ENCODE measurements at regions not wholly inside any gene's neighbourhood (a gene's known extent, or its start where the extent isn't known, plus 50 kb on each side); places are given as distances from the start of the nearest gene placed in this dataset.

- H3K27ac ChIP-seq (ENCODE audit: low read depth, low read length, severe bottlenecking) = no peak overlapping the region
- no peaks in the 10 kb centered on the region for H3K36me3 ChIP-seq (ENCODE audit: control insufficient read depth, insufficient read depth, low read length)
- no peaks in the 10 kb centered on the region for H3K4me1 ChIP-seq (ENCODE audit: control insufficient read depth, insufficient read depth, low read length, poor library complexity, severe bottlenecking)
- H3K9me3 ChIP-seq (ENCODE audit: control insufficient read depth, low read length) = no peaks in the 10 kb centered on the region
- H3K4me3 ChIP-seq (ENCODE audit: extremely low read depth, insufficient read depth, low read length, poor library complexity, severe bottlenecking) = no peak overlapping the region
- 88 to 92% methylated on average over 24 to 26 of the region's 26 CpGs for WGBS, 2 experiments (ENCODE audit: insufficient coverage in 2 of 2)
Measured at GRCh38 chr4:187063251-187063650, 339.6 kb upstream of the FAT1 start.

DNA sequence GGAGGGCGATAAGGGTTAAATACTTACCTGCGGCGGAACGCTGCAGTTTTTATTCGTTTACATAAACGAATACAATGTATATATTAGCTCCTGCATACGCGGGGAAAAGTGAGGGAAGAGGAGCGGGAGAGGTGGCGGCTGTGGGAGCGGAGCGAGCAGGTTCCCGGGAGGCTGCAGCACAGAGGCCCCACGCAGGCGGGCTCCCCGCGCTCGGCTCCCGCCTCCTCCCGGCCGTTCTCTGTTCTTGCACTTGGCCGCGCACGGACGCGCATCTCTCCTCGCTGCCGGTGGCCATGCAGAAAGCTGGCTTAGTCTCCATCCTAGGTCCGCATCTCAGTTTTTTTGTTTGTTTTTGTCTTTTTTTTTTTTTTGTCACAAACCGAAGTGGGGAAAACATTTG, 340.4 kb upstream of the FAT1 start:
- H3K4me1 ChIP-seq (ENCODE audit: control insufficient read depth, insufficient read depth, low read length, poor library complexity, severe bottlenecking) = no peaks in the 10 kb centered on the region
- H3K9me3 ChIP-seq (ENCODE audit: control insufficient read depth, low read length) = no peaks in the 10 kb centered on the region
- WGBS, 2 experiments (ENCODE audit: insufficient coverage in 2 of 2) = 96 to 99% methylated on average over 20 to 29 of the region's 30 CpGs
- no peaks in the 10 kb centered on the region for H3K36me3 ChIP-seq (ENCODE audit: control insufficient read depth, insufficient read depth, low read length)
- H3K4me3 ChIP-seq (ENCODE audit: extremely low read depth, insufficient read depth, low read length, poor library complexity, severe bottlenecking) = no peak overlapping the region
- no peak overlapping the region for H3K27ac ChIP-seq (ENCODE audit: low read depth, low read length, severe bottlenecking)

- Histone ChIP-seq H3K27ac (ENCODE audit: low read depth, low read length, severe bottlenecking) (no peak overlapping the region), H3K36me3 (ENCODE audit: control insufficient read depth, insufficient read depth, low read length) (no peaks in the 10 kb centered on the region), H3K9me3 (ENCODE audit: control insufficient read depth, low read length) (no peaks in the 10 kb centered on the region), H3K4me3 (ENCODE audit: extremely low read depth, insufficient read depth, low read length, poor library complexity, severe bottlenecking) (no peak overlapping the region), H3K4me1 (ENCODE audit: control insufficient read depth, insufficient read depth, low read length, poor library complexity, severe bottlenecking) (no peaks in the 10 kb centered on the region)
- no CpG with 5 or more reads among the region's 1 CpG for WGBS, 2 experiments (ENCODE audit: insufficient coverage in 2 of 2)
Measured at GRCh38 chr4:187065396-187065795, 341.7 kb upstream of the FAT1 start.

DNA sequence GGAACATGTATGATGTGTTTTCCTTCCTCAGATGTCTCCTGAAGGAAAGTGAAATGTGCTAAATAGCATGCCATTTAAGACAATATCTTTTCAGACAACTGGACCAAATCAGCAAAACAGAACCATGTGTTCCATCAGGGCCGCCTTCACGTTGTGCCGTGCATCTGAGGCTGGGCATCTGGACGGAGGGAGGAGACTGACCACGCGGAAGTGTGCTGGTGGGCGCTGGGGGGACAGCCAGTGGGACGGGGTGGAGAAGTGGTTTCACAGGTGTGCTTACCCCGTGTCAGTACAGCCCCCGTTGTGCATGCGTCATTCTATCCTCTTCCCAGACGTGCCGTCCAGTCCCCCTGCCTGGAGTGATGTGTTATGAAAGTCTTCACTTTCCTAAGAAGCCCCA, 342.1 kb upstream of the FAT1 start:
- Histone ChIP-seq H3K27ac (ENCODE audit: low read depth, low read length, severe bottlenecking) (no peak overlapping the region), H3K4me1 (ENCODE audit: control insufficient read depth, insufficient read depth, low read length, poor library complexity, severe bottlenecking) (no peaks in the 10 kb centered on the region), H3K4me3 (ENCODE audit: extremely low read depth, insufficient read depth, low read length, poor library complexity, severe bottlenecking) (no peak overlapping the region), H3K36me3 (ENCODE audit: control insufficient read depth, insufficient read depth, low read length) (no peaks in the 10 kb centered on the region), H3K9me3 (ENCODE audit: control insufficient read depth, low read length) (no peaks in the 10 kb centered on the region)
- 91 to 100% methylated on average over 4 to 9 of the region's 13 CpGs for WGBS, 2 experiments (ENCODE audit: insufficient coverage in 2 of 2)

DNA sequence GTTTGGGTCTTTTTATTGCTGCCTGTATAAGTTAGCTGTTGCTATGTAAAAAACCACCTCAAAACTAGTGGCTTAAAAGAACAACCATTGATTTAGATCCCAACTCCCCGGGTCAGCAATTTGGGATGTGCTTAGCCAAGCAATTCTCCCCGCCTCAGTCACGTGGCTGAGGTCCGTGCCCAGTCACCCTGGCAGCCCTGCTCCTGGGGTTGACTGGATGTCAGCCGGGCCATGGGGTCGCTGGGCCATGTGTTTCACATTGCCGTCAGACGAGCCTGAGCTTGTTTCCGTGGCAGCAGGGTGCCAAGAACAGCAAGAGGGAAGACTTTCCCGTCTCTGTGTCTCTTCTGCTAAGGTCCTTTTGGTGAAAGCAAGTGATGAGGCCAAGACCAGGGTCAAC, 345.7 kb upstream of the FAT1 start:
- Histone ChIP-seq H3K27ac (ENCODE audit: low read depth, low read length, severe bottlenecking) (no peak overlapping the region), H3K4me1 (ENCODE audit: control insufficient read depth, insufficient read depth, low read length, poor library complexity, severe bottlenecking) (no peaks in the 10 kb centered on the region), H3K36me3 (ENCODE audit: control insufficient read depth, insufficient read depth, low read length) (no peaks in the 10 kb centered on the region), H3K9me3 (ENCODE audit: control insufficient read depth, low read length) (no peaks in the 10 kb centered on the region), H3K4me3 (ENCODE audit: extremely low read depth, insufficient read depth, low read length, poor library complexity, severe bottlenecking) (no peak overlapping the region)
- WGBS, 2 experiments (ENCODE audit: insufficient coverage in 2 of 2) = 82 to 86% methylated on average over 7 to 9 of the region's 10 CpGs

GRCh38 chr4:187070158-187070557, 346.5 kb upstream of the FAT1 start:
- no peak overlapping the region for H3K27ac ChIP-seq (ENCODE audit: low read depth, low read length, severe bottlenecking)
- H3K36me3 ChIP-seq (ENCODE audit: control insufficient read depth, insufficient read depth, low read length) = no peaks in the 10 kb centered on the region
- WGBS, 2 experiments (ENCODE audit: insufficient coverage in 2 of 2) = 100% methylated on average over 1 of the region's 3 CpGs; no CpG with 5 or more reads in 1 of the 2 experiments

DNA sequence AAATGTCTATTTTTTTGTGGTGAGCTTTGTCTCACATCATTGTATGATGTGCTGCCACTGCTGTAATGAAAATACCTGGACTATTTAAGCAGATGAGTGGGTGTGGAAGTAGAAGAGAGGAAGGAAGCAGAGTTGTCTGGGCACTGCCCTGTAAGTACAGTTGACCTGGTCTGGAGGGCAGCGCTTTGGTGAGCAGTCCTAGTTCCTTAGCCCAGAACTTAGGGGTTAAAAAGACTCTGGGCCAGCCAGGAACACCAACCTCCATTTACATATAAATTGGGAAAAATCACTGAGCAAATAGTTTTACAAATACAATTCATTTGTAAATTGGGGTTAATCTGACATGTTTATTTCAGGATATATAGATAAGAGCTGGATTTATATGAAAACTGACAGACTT, 347.1 kb upstream of the FAT1 start:
- Histone ChIP-seq H3K4me3 (ENCODE audit: extremely low read depth, insufficient read depth, low read length, poor library complexity, severe bottlenecking) (no peak overlapping the region), H3K4me1 (ENCODE audit: control insufficient read depth, insufficient read depth, low read length, poor library complexity, severe bottlenecking) (no peaks in the 10 kb centered on the region), H3K27ac (ENCODE audit: low read depth, low read length, severe bottlenecking) (no peak overlapping the region), H3K36me3 (ENCODE audit: control insufficient read depth, insufficient read depth, low read length) (no peaks in the 10 kb centered on the region), H3K9me3 (ENCODE audit: control insufficient read depth, low read length) (no peaks in the 10 kb centered on the region)
- WGBS, 2 experiments (ENCODE audit: insufficient coverage in 2 of 2) = no CpG with 5 or more reads among the region's 1 CpG

More at GRCh38 chr4:187070158-187070557, 346.5 kb upstream of the FAT1 start:
- Histone ChIP-seq H3K4me3 (ENCODE audit: extremely low read depth, insufficient read depth, low read length, poor library complexity, severe bottlenecking) (no peak overlapping the region), H3K9me3 (ENCODE audit: control insufficient read depth, low read length) (no peaks in the 10 kb centered on the region), H3K4me1 (ENCODE audit: control insufficient read depth, insufficient read depth, low read length, poor library complexity, severe bottlenecking) (no peaks in the 10 kb centered on the region)

DNA sequence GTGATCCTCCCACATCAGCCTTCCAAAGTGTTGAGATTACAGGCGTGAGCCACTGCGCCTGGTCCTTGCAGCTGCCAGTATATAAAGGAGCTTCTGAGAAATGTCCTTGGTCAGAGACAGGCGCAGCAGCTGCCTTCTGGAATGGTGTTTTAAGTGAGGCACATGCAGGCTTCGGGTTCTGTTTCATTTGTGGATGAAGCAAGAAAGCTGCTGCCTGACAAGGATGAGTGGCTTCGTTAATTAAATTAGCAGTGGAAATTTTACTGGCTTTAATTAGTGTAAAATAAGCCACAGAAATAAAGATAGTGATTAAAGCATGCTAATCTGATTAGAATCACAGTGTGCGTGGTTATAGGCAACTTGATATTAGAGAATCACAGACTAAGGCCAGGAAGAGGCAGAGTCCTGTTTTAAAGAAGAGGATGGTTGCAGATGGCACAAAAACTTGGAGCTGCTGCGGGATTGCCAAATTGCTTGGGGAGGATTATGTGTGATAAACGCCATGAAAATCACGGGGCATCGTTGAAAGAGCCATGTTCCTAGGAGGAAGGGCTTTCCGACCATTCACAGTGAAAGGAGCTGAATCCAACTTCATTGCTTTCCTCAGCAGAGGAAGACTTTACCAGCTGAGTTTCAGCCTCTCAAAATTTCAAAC, 348.4 kb upstream of the FAT1 start:
- H3K27ac ChIP-seq (ENCODE audit: low read depth, low read length, severe bottlenecking) = no peak overlapping the region
- H3K4me1 ChIP-seq (ENCODE audit: control insufficient read depth, insufficient read depth, low read length, poor library complexity, severe bottlenecking) = no peaks in the 10 kb centered on the region
- WGBS, 2 experiments (ENCODE audit: insufficient coverage in 2 of 2) = 73 to 83% methylated on average over 9 to 11 of the region's 11 CpGs
- H3K9me3 ChIP-seq (ENCODE audit: control insufficient read depth, low read length) = no peaks in the 10 kb centered on the region
- no peaks in the 10 kb centered on the region for H3K36me3 ChIP-seq (ENCODE audit: control insufficient read depth, insufficient read depth, low read length)
- no peak overlapping the region for H3K4me3 ChIP-seq (ENCODE audit: extremely low read depth, insufficient read depth, low read length, poor library complexity, severe bottlenecking)

GRCh38 chr4:187073820-187074219, 350.2 kb upstream of the FAT1 start:
- 88 to 96% methylated on average over 4 to 5 of the region's 7 CpGs for WGBS, 2 experiments (ENCODE audit: insufficient coverage in 2 of 2)
- Histone ChIP-seq H3K27ac (ENCODE audit: low read depth, low read length, severe bottlenecking) (no peak overlapping the region), H3K36me3 (ENCODE audit: control insufficient read depth, insufficient read depth, low read length) (no peaks in the 10 kb centered on the region), H3K4me3 (ENCODE audit: extremely low read depth, insufficient read depth, low read length, poor library complexity, severe bottlenecking) (no peak overlapping the region), H3K4me1 (ENCODE audit: control insufficient read depth, insufficient read depth, low read length, poor library complexity, severe bottlenecking) (no peaks in the 10 kb centered on the region), H3K9me3 (ENCODE audit: control insufficient read depth, low read length) (no peaks in the 10 kb centered on the region)

GRCh38 chr4:187075514-187075913, 351.9 kb upstream of the FAT1 start:
- H3K36me3 ChIP-seq (ENCODE audit: control insufficient read depth, insufficient read depth, low read length) = no peaks in the 10 kb centered on the region
- no peaks in the 10 kb centered on the region for H3K4me1 ChIP-seq (ENCODE audit: control insufficient read depth, insufficient read depth, low read length, poor library complexity, severe bottlenecking)
- no peak overlapping the region for H3K4me3 ChIP-seq (ENCODE audit: extremely low read depth, insufficient read depth, low read length, poor library complexity, severe bottlenecking)
- 86% methylated on average over 2 of the region's 4 CpGs; no CpG with 5 or more reads in 1 of the 2 experiments for WGBS, 2 experiments (ENCODE audit: insufficient coverage in 2 of 2)
- no peaks in the 10 kb centered on the region for H3K9me3 ChIP-seq (ENCODE audit: control insufficient read depth, low read length)
- no peak overlapping the region for H3K27ac ChIP-seq (ENCODE audit: low read depth, low read length, severe bottlenecking)

DNA sequence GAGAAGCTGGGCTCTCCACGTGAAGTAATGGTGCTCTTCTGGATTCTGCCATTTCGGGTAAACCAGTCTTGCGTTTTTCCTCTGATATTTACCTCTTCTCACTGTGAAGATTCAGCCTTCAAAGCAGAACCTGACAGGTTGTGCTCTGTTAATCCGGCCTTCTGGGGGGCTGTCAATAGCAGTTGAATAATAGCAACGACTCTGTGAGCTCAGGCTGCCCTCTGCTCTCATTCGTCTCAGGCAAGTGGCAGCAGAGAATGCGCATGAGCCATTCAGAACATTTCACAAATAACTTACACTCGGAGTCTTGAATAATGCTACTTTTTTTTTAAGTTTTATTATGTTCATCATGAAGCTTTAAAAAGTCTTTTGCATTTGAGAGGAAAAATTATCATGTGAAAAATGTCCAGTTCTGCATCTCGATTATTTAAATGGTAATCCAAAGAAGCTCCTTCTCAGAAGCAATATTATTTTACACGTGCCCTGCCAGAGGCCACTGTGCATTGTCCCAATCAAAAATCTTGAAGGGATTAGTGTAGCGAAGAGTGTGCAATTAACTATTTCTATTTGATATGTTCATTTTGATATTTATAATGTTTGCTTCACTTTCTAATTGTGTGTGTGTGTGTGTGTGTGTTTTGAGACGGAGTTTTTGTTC, 354.2 kb upstream of the FAT1 start:
- no peaks in the 10 kb centered on the region for H3K9me3 ChIP-seq (ENCODE audit: control insufficient read depth, low read length)
- H3K27ac ChIP-seq (ENCODE audit: low read depth, low read length, severe bottlenecking) = no peak overlapping the region
- H3K36me3 ChIP-seq (ENCODE audit: control insufficient read depth, insufficient read depth, low read length) = no peaks in the 10 kb centered on the region
- H3K4me3 ChIP-seq (ENCODE audit: extremely low read depth, insufficient read depth, low read length, poor library complexity, severe bottlenecking) = no peak overlapping the region
- H3K4me1 ChIP-seq (ENCODE audit: control insufficient read depth, insufficient read depth, low read length, poor library complexity, severe bottlenecking) = no peaks in the 10 kb centered on the region
- WGBS, 2 experiments (ENCODE audit: insufficient coverage in 2 of 2) = 14 to 37% methylated on average over 5 of the region's 12 CpGs
